HG03558 (cell line): ENCODE measurements at regions not wholly inside any gene's neighbourhood (a gene's known extent, or its start where the extent isn't known, plus 50 kb on each side); places are given as distances from the start of the nearest gene placed in this dataset.
"Not testable (repeated sequence)": the region's sequence is repeated elsewhere in the genome, so short reads cannot be mapped to it uniquely, and the experiment has no call there.

Experiments used
- ATAC-seq: cut with Tn5 transposase; IDR thresholded peaks from one replicate; pipeline ENCODE4 v1.9.1; 2021; ENCODE audit warnings: moderate number of reproducible peaks; ENCODE audit not compliant: unreplicated experiment; ENCODE audit errors: extremely low read depth

GRCh38 chr3:5035113-5035512 is 55.9 kb downstream of the BHLHE40 start:
- ATAC-seq: no peak

GRCh38 chr3:5035692-5036391 is 56.6 kb downstream of the BHLHE40 start:
- ATAC-seq: no peak

GRCh38 chr3:5036392-5036766 is 57.1 kb downstream of the BHLHE40 start:
- no peak for ATAC-seq

- ATAC-seq: no peak
Observed at GRCh38 chr3:5036858-5037257, 57.6 kb downstream of the BHLHE40 start.

- ATAC-seq: no peak
Observed at GRCh38 chr3:5039585-5039984, 60.3 kb downstream of the BHLHE40 start.

GRCh38 chr3:5041315-5041714 is 62.1 kb downstream of the BHLHE40 start:
- no peak for ATAC-seq

- ATAC-seq: no peak
Observed at GRCh38 chr3:5045961-5046360, 66.7 kb downstream of the BHLHE40 start.

GRCh38 chr3:5047764-5048419 is 68.7 kb downstream of the BHLHE40 start:
- ATAC-seq: no peak

- ATAC-seq: no peak
Observed at GRCh38 chr3:5051772-5052171, 70.3 kb upstream of the ARL8B start.

- ATAC-seq: no peak
Observed at GRCh38 chr3:5052247-5052646, 69.8 kb upstream of the ARL8B start.

- no peak for ATAC-seq
Observed at GRCh38 chr3:5053021-5053831, 68.9 kb upstream of the ARL8B start.

GRCh38 chr3:5054098-5054497 is 68.0 kb upstream of the ARL8B start:
- ATAC-seq: no peak

- not testable (repeated sequence) for ATAC-seq
Observed at GRCh38 chr3:5054579-5054978, 67.5 kb upstream of the ARL8B start.

- no peak for ATAC-seq
Observed at GRCh38 chr3:5055357-5056110, 66.6 kb upstream of the ARL8B start.

GRCh38 chr3:5056111-5056391 is 66.0 kb upstream of the ARL8B start:
- no peak for ATAC-seq

GRCh38 chr3:5057272-5057671 is 64.8 kb upstream of the ARL8B start:
- ATAC-seq: no peak

GRCh38 chr3:5057857-5058324 is 64.2 kb upstream of the ARL8B start:
- ATAC-seq: peak; percentile 84

- no peak for ATAC-seq
Observed at GRCh38 chr3:5058471-5058951, 63.6 kb upstream of the ARL8B start.

- ATAC-seq: no peak
Observed at GRCh38 chr3:5059782-5060181, 62.3 kb upstream of the ARL8B start.

- no peak for ATAC-seq
Observed at GRCh38 chr3:5061218-5061569, 60.9 kb upstream of the ARL8B start.

GRCh38 chr3:5063724-5064123 is 58.4 kb upstream of the ARL8B start:
- no peak for ATAC-seq
